Transverse colon (tissue), 4 donors: ENCODE measurements at regions not wholly inside any gene's neighbourhood (a gene's known extent, or its start where the extent isn't known, plus 50 kb on each side); places are given as distances from the start of the nearest gene placed in this dataset.
"Not testable (repeated sequence)": the region's sequence is repeated elsewhere in the genome, so short reads cannot be mapped to it uniquely, and the experiment has no call there.

ENCODE experiments used
- DNase-seq: peaks from one replicate; pipeline ENCODE4 v3.0.0-alpha.2; 2019
- H3K27ac ChIP-seq, 4 donors: fragments of 200-600 bp; sonication (generic); 2 replicates each; pipeline ENCODE4 v1.5.1; 2016 to 2018; ENCODE audit warnings: inconsistent platforms in 4 of 4
- H3K27me3 ChIP-seq: fragments of 200-600 bp; sonication (generic); 2 replicates; pipeline ENCODE4 v1.5.1; 2017; ENCODE audit warnings: inconsistent platforms
- H3K36me3 ChIP-seq, 4 donors: fragments of 200-600 bp; sonication (generic); 2 replicates each; pipeline ENCODE4 v1.5.1; 2017 to 2019; ENCODE audit warnings: inconsistent platforms in 4 of 4
- H3K4me1 ChIP-seq, 4 donors: fragments of 200-600 bp; sonication (generic); 2 replicates each; pipeline ENCODE4 v1.5.1; 2017 to 2020; ENCODE audit warnings: inconsistent platforms in 4 of 4
- H3K4me3 ChIP-seq, 4 donors: fragments of 200-600 bp; sonication (generic); 1 replicate in 1 of 4; 2 replicates in 3 of 4; pipeline versions ENCODE4 v1.5.1 to v1.6.1; 2017 to 2019; ENCODE audit warnings: inconsistent platforms in 4 of 4
- H3K9me3 ChIP-seq, 2 donors: fragments of 200-600 bp; sonication (generic); 2 replicates each; pipeline ENCODE4 v1.5.1; 2017 to 2019; ENCODE audit warnings: inconsistent platforms in 2 of 2
- CTCF ChIP-seq, 5 experiments: fragments of 200-600 bp in 3 of 5; fragments of 450-650 bp in 2 of 5; sonication (generic) in 3 of 5; IDR thresholded peaks; 1 replicate in 2 of 5; 2 replicates in 3 of 5; pipeline ENCODE4 v1.5.1; 2016 to 2017; ENCODE audit warnings: antibody characterized with exemption in 5 of 5, inconsistent platforms in 3 of 5, mild to moderate bottlenecking in 2 of 5, moderate library complexity in 1 of 5
- EP300 ChIP-seq: sonication (generic); formaldehyde crosslinking; IDR thresholded peaks from one replicate; pipeline ENCODE4 v1.6.1; 2017; ENCODE audit warnings: antibody characterized with exemption, low read depth
- POLR2A ChIP-seq: fragments of 450-650 bp; IDR thresholded peaks from one replicate; pipeline ENCODE4 v1.6.1; 2016; ENCODE audit warnings: antibody characterized with exemption, mild to moderate bottlenecking, moderate library complexity
- POLR2AphosphoS5 ChIP-seq, 3 donors: sonication (generic); formaldehyde crosslinking; IDR thresholded peaks; one replicate each; pipeline ENCODE4 v1.6.1; 2016; ENCODE audit warnings: antibody characterized with exemption in 3 of 3
- WGBS, 2 donors: methylation state at CpG; one replicate each; pipeline ENCODE4 v1.1.5; 2018; ENCODE audit warnings: low coverage in 1 of 2; 5-methylcytosine and 5-hydroxymethylcytosine counted together
- in situ Hi-C, 4 donors: fragments of 200-750 bp; cut with MboI; loops; one replicate each; pipeline versions ENCODE4 v1.15.0 to v1.15.1; 2017; ENCODE audit warnings: low sequenced_read_pairs in 3 of 4, low pct_ligation_motif_present in 1 of 4, low pct_unique_long_range_greater_than_20kb in 1 of 4
- intact Hi-C: fragments of 100-400 bp; cut with DNase I; formaldehyde crosslinking; loops from one replicate; pipeline ENCODE4 v1.15.1; 2023; ENCODE audit warnings: low total_unique reads

GRCh38 chr6:11418290-11418905 is 119.2 kb upstream of the TMEM170B start:
- no peak for TF ChIP-seq CTCF (IDR thresholded peaks at IDR 0.05)
- TF ChIP-seq EP300, result no peak
- TF ChIP-seq POLR2A, result no peak
- no peak for TF ChIP-seq POLR2AphosphoS5 (IDR thresholded peaks at IDR 0.05)
- H3K36me3 ChIP-seq, result no peaks in the 10 kb centered on the region
- DNase-seq, result no peak
- in situ Hi-C loops (no loop called here), intact Hi-C loops (no loop called here)
- no peak overlapping the region for H3K4me3 ChIP-seq
- 90 to 92% methylated on average over 2 of the region's 2 CpGs for WGBS, 2 donors
- H3K27me3 ChIP-seq, result no peaks in the 10 kb centered on the region
- H3K9me3 ChIP-seq, result no peaks in the 10 kb centered on the region
- H3K4me1 ChIP-seq, result no peaks in the 10 kb centered on the region
- H3K27ac ChIP-seq, result no peak overlapping the region

- in situ Hi-C loops, result no loop called here
- Histone ChIP-seq H3K27ac (no peak overlapping the region), H3K27me3 (no peaks in the 10 kb centered on the region), H3K36me3 (no peaks in the 10 kb centered on the region), H3K9me3 (no peaks in the 10 kb centered on the region), H3K4me3 (no peak overlapping the region), H3K4me1 (peaks cover 0 to 1% (median 0%) of the 10 kb centered on the region in 4 donors)
- 94 to 98% methylated on average over 6 to 54 of the region's 54 CpGs for WGBS, 2 donors
- no peak for DNase-seq
- TF ChIP-seq POLR2AphosphoS5 (IDR thresholded peaks at IDR 0.05), result no peak
- no peak for TF ChIP-seq EP300
- TF ChIP-seq POLR2A, result no peak
- no peak for TF ChIP-seq CTCF (IDR thresholded peaks at IDR 0.05)
- intact Hi-C loops, result no loop called here
Measured at GRCh38 chr6:11416936-11417576, 120.5 kb upstream of the TMEM170B start.

GRCh38 chr6:11416099-11416935 is 121.2 kb upstream of the TMEM170B start:
- in situ Hi-C loops, H3K4me3 ChIP-seq, H3K4me1 ChIP-seq, DNase-seq, H3K9me3 ChIP-seq, intact Hi-C loops, H3K27me3 ChIP-seq, H3K27ac ChIP-seq, H3K36me3 ChIP-seq: not testable (repeated sequence)
- 83 to 100% methylated on average over 1 to 7 of the region's 7 CpGs for WGBS, 2 donors

- no peak for TF ChIP-seq CTCF (IDR thresholded peaks at IDR 0.05)
- no peak for TF ChIP-seq EP300
- TF ChIP-seq POLR2A, result no peak
- no peak for TF ChIP-seq POLR2AphosphoS5 (IDR thresholded peaks at IDR 0.05)
- WGBS, 2 donors, result 94 to 96% methylated on average over 4 to 7 of the region's 7 CpGs
- H3K27ac ChIP-seq, result no peak overlapping the region
- H3K9me3 ChIP-seq, result no peaks in the 10 kb centered on the region
- in situ Hi-C loops (no loop called here), intact Hi-C loops (no loop called here)
- no peaks in the 10 kb centered on the region for H3K27me3 ChIP-seq
- no peak overlapping the region for H3K4me3 ChIP-seq
- H3K4me1 ChIP-seq, result peaks cover 0 to 6% (median 0%) of the 10 kb centered on the region in 4 donors
- DNase-seq, result no peak
- no peaks in the 10 kb centered on the region for H3K36me3 ChIP-seq
Measured at GRCh38 chr6:11415557-11415956, 122.0 kb upstream of the TMEM170B start.
